ENCODE measurements at regions not wholly inside any gene's neighbourhood (a gene's known extent, or its start where the extent isn't known, plus 50 kb on each side); places are given as distances from the start of the nearest gene placed in this dataset.
A peak's percentile ranks its signal among the peaks of the same experiment; 100 is the strongest.

GRCh38 chr5:162240734-162241133 is 173.2 kb downstream of the GABRG2 start:
- TF ChIP-seq CTCF (conservative IDR thresholded peaks at IDR 0.05) (no peak), ZFX (IDR thresholded peaks at IDR 0.05) (no peak)
- no peak overlapping the region for H3K27ac ChIP-seq

GRCh38 chr5:162242416-162242815 is 174.8 kb downstream of the GABRG2 start:
- TF ChIP-seq ZFX (IDR thresholded peaks at IDR 0.05) (no peak), CTCF (conservative IDR thresholded peaks at IDR 0.05) (no peak)
- H3K27ac ChIP-seq, result no peak overlapping the region

- no peak overlapping the region for H3K27ac ChIP-seq
- TF ChIP-seq ZFX (IDR thresholded peaks at IDR 0.05) (no peak), CTCF (conservative IDR thresholded peaks at IDR 0.05) (no peak)
Observed at GRCh38 chr5:162243651-162244050, 176.1 kb downstream of the GABRG2 start.

- no peak overlapping the region for H3K27ac ChIP-seq
- TF ChIP-seq CTCF (conservative IDR thresholded peaks at IDR 0.05) (peak; percentile 75), ZFX (IDR thresholded peaks at IDR 0.05) (no peak)
Observed at GRCh38 chr5:162248107-162248713, 180.6 kb downstream of the GABRG2 start.

- TF ChIP-seq ZFX (IDR thresholded peaks at IDR 0.05) (no peak), CTCF (conservative IDR thresholded peaks at IDR 0.05) (no peak)
- no peak overlapping the region for H3K27ac ChIP-seq
Observed at GRCh38 chr5:162256711-162257110, 189.1 kb downstream of the GABRG2 start.

- no peak overlapping the region for H3K27ac ChIP-seq
- TF ChIP-seq ZFX (IDR thresholded peaks at IDR 0.05) (no peak), CTCF (conservative IDR thresholded peaks at IDR 0.05) (no peak)
Observed at GRCh38 chr5:162268694-162269481, 201.3 kb downstream of the GABRG2 start.

GRCh38 chr5:162272417-162272816 is 204.8 kb downstream of the GABRG2 start:
- no peak for TF ChIP-seq ZFX (IDR thresholded peaks at IDR 0.05)
- no peak for TF ChIP-seq CTCF (conservative IDR thresholded peaks at IDR 0.05)
- no peak overlapping the region for H3K27ac ChIP-seq

Measured in C4-2B (cell line).